ENCODE measurements at regions not wholly inside any gene's neighbourhood (a gene's known extent, or its start where the extent isn't known, plus 50 kb on each side); places are given as distances from the start of the nearest gene placed in this dataset.

- TF ChIP-seq CTCF (IDR thresholded peaks at IDR 0.05) (no peak), POLR2A (IDR thresholded peaks at IDR 0.05) (no peak)
These were observed 270.6 kb downstream of the SLITRK6 start for GRCh38 chr13:85528491-85529217.

All from esophagus squamous epithelium (tissue), 4 donors.